ENCODE measurements at regions not wholly inside any gene's neighbourhood (a gene's known extent, or its start where the extent isn't known, plus 50 kb on each side); places are given as distances from the start of the nearest gene placed in this dataset.

DNA sequence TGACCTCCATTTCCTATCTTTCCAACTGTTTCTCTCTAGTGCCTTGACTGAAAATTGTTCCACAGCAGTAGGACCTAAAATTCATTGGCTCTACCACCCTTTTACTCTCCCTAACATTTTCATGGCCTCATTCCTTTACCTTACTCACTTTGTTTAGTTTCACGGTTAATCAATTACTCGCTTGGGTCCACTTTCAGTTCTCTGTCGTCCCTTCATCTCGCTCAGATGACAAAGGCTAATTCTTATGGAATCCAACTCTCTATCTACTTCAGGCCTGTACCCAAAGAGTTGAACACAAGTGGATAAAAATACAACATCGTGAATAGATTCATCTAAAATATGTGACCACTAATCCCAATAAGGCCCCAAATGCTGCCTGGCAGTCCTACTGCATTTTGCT lies 85.9 kb upstream of the ADO start:
- POLR2A ChIA-PET = no interaction called here

DNA sequence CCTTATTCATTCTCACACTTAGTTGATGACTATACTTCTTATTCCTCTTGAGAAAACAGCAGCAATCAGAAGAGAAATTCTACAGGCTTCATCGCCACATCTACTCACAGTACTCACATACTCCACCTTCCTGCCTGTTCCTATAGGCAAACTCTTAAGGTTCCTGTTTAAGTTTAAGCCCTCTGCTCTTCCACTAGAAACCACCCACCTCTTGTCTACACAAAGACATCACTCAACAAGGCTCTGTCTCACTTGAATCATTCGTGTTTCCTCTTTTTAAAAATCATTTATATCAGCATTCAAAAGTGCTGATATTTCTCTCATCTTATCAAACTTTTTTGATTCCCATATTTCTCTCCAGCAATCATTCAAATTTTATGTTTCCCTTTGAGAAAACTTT lies 85.5 kb upstream of the ADO start:
- TF ChIP-seq, protein P1, sequence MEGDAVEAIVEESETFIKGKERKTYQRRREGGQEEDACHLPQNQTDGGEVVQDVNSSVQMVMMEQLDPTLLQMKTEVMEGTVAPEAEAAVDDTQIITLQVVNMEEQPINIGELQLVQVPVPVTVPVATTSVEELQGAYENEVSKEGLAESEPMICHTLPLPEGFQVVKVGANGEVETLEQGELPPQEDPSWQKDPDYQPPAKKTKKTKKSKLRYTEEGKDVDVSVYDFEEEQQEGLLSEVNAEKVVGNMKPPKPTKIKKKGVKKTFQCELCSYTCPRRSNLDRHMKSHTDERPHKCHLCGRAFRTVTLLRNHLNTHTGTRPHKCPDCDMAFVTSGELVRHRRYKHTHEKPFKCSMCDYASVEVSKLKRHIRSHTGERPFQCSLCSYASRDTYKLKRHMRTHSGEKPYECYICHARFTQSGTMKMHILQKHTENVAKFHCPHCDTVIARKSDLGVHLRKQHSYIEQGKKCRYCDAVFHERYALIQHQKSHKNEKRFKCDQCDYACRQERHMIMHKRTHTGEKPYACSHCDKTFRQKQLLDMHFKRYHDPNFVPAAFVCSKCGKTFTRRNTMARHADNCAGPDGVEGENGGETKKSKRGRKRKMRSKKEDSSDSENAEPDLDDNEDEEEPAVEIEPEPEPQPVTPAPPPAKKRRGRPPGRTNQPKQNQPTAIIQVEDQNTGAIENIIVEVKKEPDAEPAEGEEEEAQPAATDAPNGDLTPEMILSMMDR (IDR thresholded peaks at IDR 0.05) = no peak
- TF ChIP-seq EZH2 (IDR thresholded peaks at IDR 0.05; ENCODE audit: borderline replicate concordance, insufficient read depth, low read depth, low read length, poor library complexity, severe bottlenecking) = no peak
- intact Hi-C loops (cut with micrococcal nuclease) = no loop called here
- DNase-seq (no peak), ATAC-seq (ENCODE audit: low read depth) (no peak)
- H2AFZ ChIP-seq (ENCODE audit: insufficient read depth, low read depth, low read length, poor library complexity, severe bottlenecking) = no peak overlapping the region
- Mint-ChIP-seq H3K27me3 (no peaks in the 10 kb centered on the region), H3K9me3 (ENCODE audit: insufficient read depth) (no peaks in the 10 kb centered on the region), H3K27ac (no peak overlapping the region), H3K4me1 (no peaks in the 10 kb centered on the region), H3K4me3 (no peak overlapping the region)
- no peaks in the 10 kb centered on the region for H3K9me3 ChIP-seq (ENCODE audit: control extremely low read depth in 1 of 3, control insufficient read depth in 2 of 3, insufficient read depth in 1 of 3, low read length in 2 of 3)
- no peaks in the 10 kb centered on the region for H3K27me3 ChIP-seq (replicated peaks in 1 of 4; ENCODE audit: control extremely low read depth in 1 of 4, control insufficient read depth in 3 of 4, insufficient read depth in 4 of 4, low read length in 3 of 4)
- no peak overlapping the region for H3K4me2 ChIP-seq (replicated peaks; ENCODE audit: low read depth, low read length, poor library complexity, severe bottlenecking)
- H3K27ac ChIP-seq (ENCODE audit: low read length in 2 of 2) = no peak overlapping the region
- ChIA-PET CTCF (no interaction called here), POLR2A (no interaction called here)
- H3K4me3 ChIP-seq (ENCODE audit: control extremely low read depth in 1 of 5, extremely low read depth in 1 of 5, insufficient read depth in 1 of 5, low read depth in 2 of 5, low read length in 4 of 5) = no peak overlapping the region
- no peaks in the 10 kb centered on the region for H3K79me2 ChIP-seq (ENCODE audit: control insufficient read depth, insufficient read depth, low read length)
- no peaks in the 10 kb centered on the region for H3K36me3 ChIP-seq (replicated peaks in 1 of 2; ENCODE audit: control extremely low read depth in 1 of 2, control insufficient read depth in 1 of 2, extremely low read depth in 1 of 2, insufficient read depth in 2 of 2, low read length in 1 of 2)
- H4K20me1 ChIP-seq (ENCODE audit: control insufficient read depth, insufficient read depth, low read length, poor library complexity, severe bottlenecking) = no peaks in the 10 kb centered on the region
- 79% methylated on average over 2 of the region's 2 CpGs for WGBS (ENCODE audit: insufficient coverage)
- H3K9ac ChIP-seq (ENCODE audit: low read length) = no peak overlapping the region
- H3K4me1 ChIP-seq (ENCODE audit: control insufficient read depth in 2 of 2, insufficient read depth in 2 of 2, low read length in 2 of 2) = no peaks in the 10 kb centered on the region

More for the DNA sequence above, 85.9 kb upstream of the ADO start:
- Histone ChIP-seq H3K79me2 (ENCODE audit: control insufficient read depth, insufficient read depth, low read length) (no peaks in the 10 kb centered on the region), H4K20me1 (ENCODE audit: control insufficient read depth, insufficient read depth, low read length, poor library complexity, severe bottlenecking) (no peaks in the 10 kb centered on the region), H3K27ac (ENCODE audit: low read length in 2 of 2) (no peak overlapping the region), H3K36me3 (replicated peaks in 1 of 2; ENCODE audit: control extremely low read depth in 1 of 2, control insufficient read depth in 1 of 2, extremely low read depth in 1 of 2, insufficient read depth in 2 of 2, low read length in 1 of 2) (no peaks in the 10 kb centered on the region), H3K4me1 (ENCODE audit: control insufficient read depth in 2 of 2, insufficient read depth in 2 of 2, low read length in 2 of 2) (no peaks in the 10 kb centered on the region), H3K9ac (ENCODE audit: low read length) (no peak overlapping the region), H3K9me3 (ENCODE audit: control extremely low read depth in 1 of 3, control insufficient read depth in 2 of 3, insufficient read depth in 1 of 3, low read length in 2 of 3) (no peaks in the 10 kb centered on the region), H3K4me3 (ENCODE audit: control extremely low read depth in 1 of 5, extremely low read depth in 1 of 5, insufficient read depth in 1 of 5, low read depth in 2 of 5, low read length in 4 of 5) (no peak overlapping the region), H2AFZ (ENCODE audit: insufficient read depth, low read depth, low read length, poor library complexity, severe bottlenecking) (no peak overlapping the region), H3K27me3 (replicated peaks in 1 of 4; ENCODE audit: control extremely low read depth in 1 of 4, control insufficient read depth in 3 of 4, insufficient read depth in 4 of 4, low read length in 3 of 4) (no peaks in the 10 kb centered on the region), H3K4me2 (replicated peaks; ENCODE audit: low read depth, low read length, poor library complexity, severe bottlenecking) (no peak overlapping the region)
- intact Hi-C loops (cut with micrococcal nuclease) = no loop called here
- no peak for DNase-seq
- 96% methylated on average over 5 of the region's 5 CpGs for WGBS (ENCODE audit: insufficient coverage)
- no peaks in the 10 kb centered on the region for H3K27me3 Mint-ChIP-seq
- H3K9me3 Mint-ChIP-seq (ENCODE audit: insufficient read depth) = no peaks in the 10 kb centered on the region
- H3K4me3 Mint-ChIP-seq = no peak overlapping the region
- no peak for ATAC-seq (ENCODE audit: low read depth)
- TF ChIP-seq, protein P1 (IDR thresholded peaks at IDR 0.05) = no peak
- TF ChIP-seq EZH2 (IDR thresholded peaks at IDR 0.05; ENCODE audit: borderline replicate concordance, insufficient read depth, low read depth, low read length, poor library complexity, severe bottlenecking) = no peak
- no peak overlapping the region for H3K27ac Mint-ChIP-seq
- no peaks in the 10 kb centered on the region for H3K4me1 Mint-ChIP-seq
- CTCF ChIA-PET = no interaction called here
